IMR-90 (cell line): ENCODE measurements at regions not wholly inside any gene's neighbourhood (a gene's known extent, or its start where the extent isn't known, plus 50 kb on each side); places are given as distances from the start of the nearest gene placed in this dataset.
"Not testable (repeated sequence)": the region's sequence is repeated elsewhere in the genome, so short reads cannot be mapped to it uniquely, and the experiment has no call there.

ENCODE experiments used
- ATAC-seq: fragments of 200-7000 bp; cut with Tn5 transposase; 2 replicates; pipeline ENCODE4 v1.9.1; 2020; ENCODE audit warnings: low read depth, mild to moderate bottlenecking, moderate library complexity
- BruUV-seq: library from RNA; stranded (reverse); fragments of 400-500 nt; replicated peaks from 2 replicates; lab custom pipeline; 2021; lab: Mats Ljungman, UMichigan
- CTCF ChIA-PET: fragments of 300-600 bp; formaldehyde crosslinking; extraction: SDS; loops from one replicate; lab custom pipeline; 2021; ENCODE audit warnings: antibody characterized with exemption; lab: Yijun Ruan, JAX
- POLR2A ChIA-PET: fragments of 300-600 bp; sonication (Branson Sonifier 250); formaldehyde crosslinking; loops from one replicate; lab custom pipeline; 2022; ENCODE audit warnings: antibody characterized with exemption; ENCODE audit not compliant: unreplicated experiment; lab: Charles Lee
- DNase-seq: peaks from one replicate; pipeline ENCODE4 v3.0.0; 2013
- H2AFZ ChIP-seq: replicated peaks from 2 replicates; pipeline ENCODE3; 2013; ENCODE audit warnings: low read length, mild to moderate bottlenecking; ENCODE audit not compliant: poor library complexity
- H2AK5ac ChIP-seq: 2 replicates; pipeline ENCODE4 v1.6.1; 2013; ENCODE audit warnings: low read depth, low read length, inconsistent platforms
- H2AK9ac ChIP-seq: replicated peaks from 2 replicates; pipeline ENCODE3; 2013; ENCODE audit warnings: mild to moderate bottlenecking, low read depth, low read length, moderate library complexity; ENCODE audit not compliant: poor library complexity
- H2BK120ac ChIP-seq: 2 replicates; pipeline ENCODE4 v1.6.1; 2013; ENCODE audit warnings: low read depth, low read length, inconsistent platforms
- H2BK15ac ChIP-seq: 3 replicates; pipeline ENCODE4 v1.6.1; 2013; ENCODE audit warnings: low read depth, low read length, inconsistent platforms
- H2BK20ac ChIP-seq: 2 replicates; pipeline ENCODE4 v1.6.1; 2013; ENCODE audit warnings: low read depth, mild to moderate bottlenecking, inconsistent platforms, low read length, moderate library complexity
- H2BK5ac ChIP-seq: 2 replicates; pipeline ENCODE4 v1.6.1; 2013; ENCODE audit warnings: mild to moderate bottlenecking, low read depth, low read length, inconsistent platforms; ENCODE audit not compliant: poor library complexity, severe bottlenecking
- H3K14ac ChIP-seq: replicated peaks from 2 replicates; pipeline ENCODE4 v1.6.1; 2013; ENCODE audit warnings: low read depth, low read length, inconsistent platforms
- H3K18ac ChIP-seq: 2 replicates; pipeline ENCODE4 v1.6.1; 2013; ENCODE audit warnings: low read depth, low read length, control low read depth
- H3K23ac ChIP-seq: 2 replicates; pipeline ENCODE4 v1.6.1; 2013; ENCODE audit warnings: low read depth, low read length, inconsistent platforms
- H3K27ac ChIP-seq: 2 replicates; pipeline ENCODE4 v1.5.1; 2013; ENCODE audit warnings: mild to moderate bottlenecking, control low read depth, low read length; ENCODE audit not compliant: insufficient read depth
- H3K27me3 ChIP-seq: 2 replicates; pipeline ENCODE4 v1.6.1; 2013; ENCODE audit warnings: low read length; ENCODE audit not compliant: control insufficient read depth, insufficient read depth
- H3K36me3 ChIP-seq: 2 replicates; pipeline ENCODE4 v1.6.1; 2013; ENCODE audit warnings: low read length, mixed read lengths; ENCODE audit not compliant: control insufficient read depth, insufficient read depth
- H3K4ac ChIP-seq: 2 replicates; pipeline ENCODE4 v1.6.1; 2013; ENCODE audit warnings: low read depth, low read length, inconsistent platforms
- H3K4me1 ChIP-seq: 2 replicates; pipeline ENCODE4 v1.6.1; 2013; ENCODE audit warnings: low read length, mixed read lengths; ENCODE audit not compliant: control insufficient read depth, insufficient read depth
- H3K4me2 ChIP-seq: 2 replicates; pipeline ENCODE4 v1.6.1; 2013; ENCODE audit warnings: low read depth, mild to moderate bottlenecking, control low read depth, low read length, moderate library complexity
- H3K4me3 ChIP-seq: 2 replicates; pipeline ENCODE4 v1.5.1; 2013; ENCODE audit warnings: low read depth, mild to moderate bottlenecking, control low read depth, low read length, moderate library complexity; ENCODE audit not compliant: insufficient read depth
- H3K56ac ChIP-seq: 2 replicates; pipeline ENCODE4 v1.6.1; 2013; ENCODE audit warnings: low read length, inconsistent platforms; ENCODE audit not compliant: insufficient read depth; ENCODE audit errors: extremely low read depth
- H3K79me1 ChIP-seq, 2 experiments: 2 replicates each; pipeline ENCODE4 v1.6.1; 2013; ENCODE audit warnings: low read length in 2 of 2, inconsistent platforms in 1 of 2, low read depth in 1 of 2
- H3K9ac ChIP-seq: 2 replicates; pipeline ENCODE4 v1.6.1; 2013; ENCODE audit warnings: low read depth, low read length, control low read depth
- H3K9me1 ChIP-seq: 2 replicates; pipeline ENCODE4 v1.6.1; 2013; ENCODE audit warnings: low read length, inconsistent platforms; ENCODE audit not compliant: insufficient read depth
- H3K9me3 ChIP-seq: 2 replicates; pipeline ENCODE4 v1.6.1; 2013; ENCODE audit warnings: low read length; ENCODE audit not compliant: control insufficient read depth, insufficient read depth
- H4K20me1 ChIP-seq: 2 replicates; pipeline ENCODE4 v1.6.1; 2013; ENCODE audit warnings: low read length, inconsistent platforms; ENCODE audit not compliant: insufficient read depth
- H4K5ac ChIP-seq: 2 replicates; pipeline ENCODE4 v1.6.1; 2013; ENCODE audit warnings: mild to moderate bottlenecking, low read depth, low read length, control low read depth
- H4K8ac ChIP-seq, 2 experiments: 2 replicates each; pipeline ENCODE4 v1.6.1; 2013; ENCODE audit warnings: low read depth in 2 of 2, low read length in 2 of 2, control low read depth in 1 of 2, inconsistent platforms in 1 of 2
- H4K91ac ChIP-seq: 2 replicates; pipeline ENCODE4 v1.6.1; 2013; ENCODE audit warnings: low read depth, low read length, inconsistent platforms; ENCODE audit not compliant: insufficient read depth
- WGBS, 2 experiments: methylation state at CpG; one replicate each; pipeline versions ENCODE4 v1.1.5 to v1.1.7; 2013; ENCODE audit warnings: missing lambda C conversion rate in 2 of 2; ENCODE audit not compliant: insufficient read length in 1 of 2; ENCODE audit errors: extremely low coverage in 2 of 2; 5-methylcytosine and 5-hydroxymethylcytosine counted together
- dilution Hi-C: fragments of 300-500 bp; cut with HindIII; formaldehyde crosslinking; loops from one replicate; pipeline ENCODE4 v1.14.3; 2018; ENCODE audit warnings: low sequenced_read_pairs; ENCODE audit not compliant: unreplicated experiment
- in situ Hi-C: fragments of 300-500 bp; cut with MboI; formaldehyde crosslinking; loops from 3 replicates; pipeline ENCODE4 v1.14.3; 2019; ENCODE audit warnings: low sequenced_read_pairs, inconsistent platforms, mixed read lengths
- intact Hi-C: fragments of 100-400 bp; cut with micrococcal nuclease; formaldehyde crosslinking; loops from 2 replicates; pipeline ENCODE4 v1.10.0; 2022

GRCh38 chr14:105917136-105917932, 391.0 kb downstream of the TMEM121 start:
- H3K56ac ChIP-seq, H3K9me1 ChIP-seq, H2BK15ac ChIP-seq, H3K27me3 ChIP-seq, H4K91ac ChIP-seq, H2BK5ac ChIP-seq, H3K79me1 ChIP-seq, H3K4me1 ChIP-seq, H2AK9ac ChIP-seq, dilution Hi-C loops, H3K18ac ChIP-seq, H2BK20ac ChIP-seq, H2BK120ac ChIP-seq, H3K27ac ChIP-seq, H4K5ac ChIP-seq, H3K4me2 ChIP-seq, intact Hi-C loops, H3K4ac ChIP-seq, POLR2A ChIA-PET, H3K36me3 ChIP-seq, H4K20me1 ChIP-seq, in situ Hi-C loops, BruUV-seq, H2AFZ ChIP-seq, H2AK5ac ChIP-seq, ATAC-seq, H3K23ac ChIP-seq, H3K4me3 ChIP-seq, CTCF ChIA-PET, DNase-seq, H4K8ac ChIP-seq, H3K9ac ChIP-seq, H3K14ac ChIP-seq: not testable (repeated sequence)
- peaks cover 46% of the 10 kb centered on the region for H3K9me3 ChIP-seq
- 63% methylated on average over 12 of the region's 20 CpGs; no CpG with 5 or more reads in 1 of the 2 experiments for WGBS, 2 experiments
